ENCODE measurements at regions not wholly inside any gene's neighbourhood (a gene's known extent, or its start where the extent isn't known, plus 50 kb on each side); places are given as distances from the start of the nearest gene placed in this dataset.

GRCh38 chr10:43024942-43025700, 51.7 kb upstream of the RET start:
- TF ChIP-seq EZH2 (IDR thresholded peaks at IDR 0.05; ENCODE audit: borderline replicate concordance, control insufficient read depth, low read depth, low read length) (no peak), FOXM1 (IDR thresholded peaks at IDR 0.05; ENCODE audit: low read depth, low read length) (no peak), RAD51 (IDR thresholded peaks at IDR 0.05) (no peak), TBL1XR1 (IDR thresholded peaks at IDR 0.05; ENCODE audit: low read depth, low read length) (no peak), JUND (IDR thresholded peaks at IDR 0.05; ENCODE audit: low read depth, low read length) (no peak), CREB1 (IDR thresholded peaks at IDR 0.05; ENCODE audit: low read depth) (no peak), REST (IDR thresholded peaks at IDR 0.05; ENCODE audit: low read depth, low read length) (no peak), EP300 (IDR thresholded peaks at IDR 0.05; ENCODE audit: borderline replicate concordance in 1 of 2, control insufficient read depth in 1 of 2, low read depth in 2 of 2, low read length in 2 of 2) (no peak)

Measured in GM12878 (cell line).